CD4-positive, alpha-beta T cell (primary cell): ENCODE measurements at regions not wholly inside any gene's neighbourhood (a gene's known extent, or its start where the extent isn't known, plus 50 kb on each side); places are given as distances from the start of the nearest gene placed in this dataset.

Experiments
- ATAC-seq: fragments of 200-7000 bp; cut with Tn5 transposase; one replicate; pipeline ENCODE4 v1.10.0; 2022; ENCODE audit warnings: mild to moderate bottlenecking; ENCODE audit not compliant: poor library complexity
- CTCF ChIA-PET: fragments of 350-600 bp; sonication (Branson Sonifier 250); formaldehyde crosslinking; loops from one replicate; lab custom pipeline; 2021; ENCODE audit warnings: antibody characterized with exemption, inconsistent platforms; lab: Charles Lee
- POLR2A ChIA-PET: fragments of 350-600 bp; sonication (Branson Sonifier 250); formaldehyde crosslinking; loops from one replicate; lab custom pipeline; 2021; ENCODE audit warnings: antibody characterized with exemption, inconsistent platforms; lab: Charles Lee
- DNase-seq, 14 experiments: peaks; one replicate each; pipeline ENCODE4 v3.0.0-alpha.2; 2013 to 2020; ENCODE audit warnings: mixed read lengths in 2 of 14
- H3K27ac ChIP-seq, 2 donors: one replicate each; pipeline versions ENCODE4 v1.5.1 to v1.7.0; 2013; ENCODE audit warnings: low read length in 2 of 2, low read depth in 1 of 2, mild to moderate bottlenecking in 1 of 2
- H3K27me3 ChIP-seq, 2 experiments: 1 replicate in 1 of 2; 2 replicates in 1 of 2; pipeline versions ENCODE4 v1.6.1 to v1.7.0; 2013; ENCODE audit warnings: low read length in 2 of 2, control low read depth in 1 of 2, mild to moderate bottlenecking in 1 of 2, moderate library complexity in 1 of 2; ENCODE audit not compliant: insufficient read depth in 2 of 2, control insufficient read depth in 1 of 2
- H3K36me3 ChIP-seq: one replicate; pipeline ENCODE4 v1.6.1; 2013; ENCODE audit warnings: low read length, control low read depth; ENCODE audit not compliant: insufficient read depth
- H3K4me1 ChIP-seq: one replicate; pipeline ENCODE4 v1.6.1; 2013; ENCODE audit warnings: low read length, control low read depth; ENCODE audit not compliant: insufficient read depth
- H3K4me3 ChIP-seq: one replicate; pipeline ENCODE4 v1.5.1; 2013; ENCODE audit warnings: mild to moderate bottlenecking, low read length, moderate library complexity
- H3K9me3 ChIP-seq, 2 experiments: 1 replicate in 1 of 2; 2 replicates in 1 of 2; pipeline versions ENCODE4 v1.6.1 to v1.7.0; 2013; ENCODE audit warnings: low read length in 2 of 2, mild to moderate bottlenecking in 2 of 2, control low read depth in 1 of 2, moderate library complexity in 1 of 2; ENCODE audit not compliant: control insufficient read depth in 1 of 2, insufficient read depth in 1 of 2
- H3K27ac Mint-ChIP-seq: one replicate; pipeline ENCODE4 v1.8.0; 2020; ENCODE audit warnings: mixed read lengths
- H3K27me3 Mint-ChIP-seq: one replicate; pipeline ENCODE4 v1.8.0; 2021; ENCODE audit warnings: mixed read lengths
- H3K36me3 Mint-ChIP-seq: one replicate; pipeline ENCODE4 v1.8.0; 2021; ENCODE audit warnings: low read depth, mixed read lengths
- H3K4me1 Mint-ChIP-seq: one replicate; pipeline ENCODE4 v1.8.0; 2021; ENCODE audit warnings: low read depth, mixed read lengths
- H3K4me3 Mint-ChIP-seq: one replicate; pipeline ENCODE4 v1.8.0; 2020; ENCODE audit warnings: mild to moderate bottlenecking, mixed read lengths
- H3K9me3 Mint-ChIP-seq: one replicate; pipeline ENCODE4 v1.8.0; 2020; ENCODE audit warnings: mixed read lengths
- CTCF ChIP-seq: fragments of 200-600 bp; IDR thresholded peaks from one replicate; pipeline ENCODE4 v1.8.0; 2022; ENCODE audit warnings: antibody characterized with exemption, mild to moderate bottlenecking
- intact Hi-C, 2 experiments: fragments of 100-400 bp; cut with DNase I in 1 of 2; cut with micrococcal nuclease in 1 of 2; formaldehyde crosslinking; loops; one replicate each; pipeline versions ENCODE4 v1.15.1 to v1.9.0; 2023 to 2025; cut with DNase I, micrococcal nuclease

- H3K27me3 Mint-ChIP-seq: no peaks in the 10 kb centered on the region
- ChIA-PET CTCF (no interaction called here), POLR2A (no interaction called here)
- no peaks in the 10 kb centered on the region for H3K9me3 Mint-ChIP-seq
- TF ChIP-seq CTCF: no peak
- no peaks in the 10 kb centered on the region for H3K4me1 Mint-ChIP-seq
- H3K36me3 Mint-ChIP-seq: no peaks in the 10 kb centered on the region
- Histone ChIP-seq H3K27me3 (no peaks in the 10 kb centered on the region), H3K9me3 (no peaks in the 10 kb centered on the region), H3K4me1 (no peaks in the 10 kb centered on the region), H3K36me3 (no peaks in the 10 kb centered on the region), H3K27ac (no peak overlapping the region), H3K4me3 (no peak overlapping the region)
- intact Hi-C loops: no loop called here
- no peak overlapping the region for H3K27ac Mint-ChIP-seq
- DNase-seq (no peak), ATAC-seq (no peak)
- H3K4me3 Mint-ChIP-seq: no peak overlapping the region
These were observed 266.9 kb downstream of the DUSP6 start for GRCh38 chr12:89085421-89085820.

- Histone ChIP-seq H3K4me3 (no peak overlapping the region), H3K36me3 (no peaks in the 10 kb centered on the region), H3K27me3 (no peaks in the 10 kb centered on the region), H3K27ac (no peak overlapping the region), H3K9me3 (no peaks in the 10 kb centered on the region), H3K4me1 (no peaks in the 10 kb centered on the region)
- Mint-ChIP-seq H3K4me1 (no peaks in the 10 kb centered on the region), H3K27me3 (no peaks in the 10 kb centered on the region), H3K9me3 (no peaks in the 10 kb centered on the region), H3K27ac (no peak overlapping the region), H3K36me3 (no peaks in the 10 kb centered on the region), H3K4me3 (no peak overlapping the region)
- intact Hi-C loops: no loop called here
- ChIA-PET CTCF (no interaction called here), POLR2A (no interaction called here)
- no peak for DNase-seq
- ATAC-seq: no peak
- no peak for TF ChIP-seq CTCF
These were observed 267.6 kb downstream of the DUSP6 start for GRCh38 chr12:89084751-89085150.

- no peak overlapping the region for H3K27ac ChIP-seq
- ATAC-seq (no peak), DNase-seq (no peak)
- TF ChIP-seq CTCF: no peak
- no peak overlapping the region for H3K4me3 Mint-ChIP-seq
- no peaks in the 10 kb centered on the region for H3K4me1 Mint-ChIP-seq
- no peaks in the 10 kb centered on the region for H3K36me3 ChIP-seq
- intact Hi-C loops: no loop called here
- no peak overlapping the region for H3K27ac Mint-ChIP-seq
- no peaks in the 10 kb centered on the region for H3K27me3 ChIP-seq
- no peaks in the 10 kb centered on the region for H3K9me3 Mint-ChIP-seq
- no peaks in the 10 kb centered on the region for H3K9me3 ChIP-seq
- POLR2A ChIA-PET: no interaction called here
- H3K4me1 ChIP-seq: no peaks in the 10 kb centered on the region
- H3K4me3 ChIP-seq: no peak overlapping the region
- CTCF ChIA-PET: no interaction called here
- H3K36me3 Mint-ChIP-seq: no peaks in the 10 kb centered on the region
- no peaks in the 10 kb centered on the region for H3K27me3 Mint-ChIP-seq
These were observed 268.8 kb downstream of the DUSP6 start for GRCh38 chr12:89083491-89083890.
